Keratinocyte (primary cell): ENCODE measurements at regions not wholly inside any gene's neighbourhood (a gene's known extent, or its start where the extent isn't known, plus 50 kb on each side); places are given as distances from the start of the nearest gene placed in this dataset.

ENCODE experiments used
- EZH2 ChIP-seq: IDR thresholded peaks from one replicate; pipeline ENCODE4 v1.6.1; 2012; ENCODE audit warnings: inconsistent platforms, mild to moderate bottlenecking, low read length, moderate library complexity
- TF ChIP-seq, protein P1 (sequence below), 3 experiments: IDR thresholded peaks in 1 of 3; conservative IDR thresholded peaks in 1 of 3; optimal IDR thresholded peaks in 1 of 3; 2 replicates in 2 of 3; 3 replicates in 1 of 3; pipeline versions ENCODE3 to v1.5.1; 2011; ENCODE audit warnings: low read length in 3 of 3, mild to moderate bottlenecking in 3 of 3, moderate library complexity in 2 of 3, control low read depth in 1 of 3, inconsistent platforms in 1 of 3; ENCODE audit not compliant: insufficient read depth in 2 of 3; ENCODE audit errors: extremely low read depth in 1 of 3

DNA sequence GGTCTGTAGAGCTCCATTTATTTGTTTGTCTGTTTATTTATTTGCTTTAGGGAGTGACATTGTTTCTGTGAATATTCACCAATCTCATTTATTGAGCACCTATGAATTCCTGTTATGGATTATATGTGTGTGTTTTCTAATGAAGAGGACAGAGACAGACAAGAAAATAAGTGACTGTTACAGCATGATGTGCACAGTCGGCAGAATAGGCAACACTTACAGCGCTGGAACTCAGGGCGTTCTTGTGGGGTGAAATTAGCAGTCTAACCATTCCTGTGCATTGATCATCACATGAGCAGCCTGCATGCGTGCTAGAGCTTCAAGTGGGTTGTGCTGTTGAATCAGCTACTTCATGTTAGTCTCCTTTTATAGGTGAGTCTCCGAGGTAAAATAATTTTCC is 960.7 kb downstream of the SLC4A3 start:
- TF ChIP-seq, protein P1, sequence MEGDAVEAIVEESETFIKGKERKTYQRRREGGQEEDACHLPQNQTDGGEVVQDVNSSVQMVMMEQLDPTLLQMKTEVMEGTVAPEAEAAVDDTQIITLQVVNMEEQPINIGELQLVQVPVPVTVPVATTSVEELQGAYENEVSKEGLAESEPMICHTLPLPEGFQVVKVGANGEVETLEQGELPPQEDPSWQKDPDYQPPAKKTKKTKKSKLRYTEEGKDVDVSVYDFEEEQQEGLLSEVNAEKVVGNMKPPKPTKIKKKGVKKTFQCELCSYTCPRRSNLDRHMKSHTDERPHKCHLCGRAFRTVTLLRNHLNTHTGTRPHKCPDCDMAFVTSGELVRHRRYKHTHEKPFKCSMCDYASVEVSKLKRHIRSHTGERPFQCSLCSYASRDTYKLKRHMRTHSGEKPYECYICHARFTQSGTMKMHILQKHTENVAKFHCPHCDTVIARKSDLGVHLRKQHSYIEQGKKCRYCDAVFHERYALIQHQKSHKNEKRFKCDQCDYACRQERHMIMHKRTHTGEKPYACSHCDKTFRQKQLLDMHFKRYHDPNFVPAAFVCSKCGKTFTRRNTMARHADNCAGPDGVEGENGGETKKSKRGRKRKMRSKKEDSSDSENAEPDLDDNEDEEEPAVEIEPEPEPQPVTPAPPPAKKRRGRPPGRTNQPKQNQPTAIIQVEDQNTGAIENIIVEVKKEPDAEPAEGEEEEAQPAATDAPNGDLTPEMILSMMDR (optimal IDR thresholded peaks at IDR 0.05 in 1 of 3, IDR thresholded peaks at IDR 0.05 in 1 of 3, conservative IDR thresholded peaks at IDR 0.05 in 1 of 3; ENCODE audit: extremely low read depth in 1 of 3, insufficient read depth in 2 of 3, low read length in 3 of 3): no peak
- no peak for TF ChIP-seq EZH2
